MM.1S (cell line): ENCODE measurements at regions not wholly inside any gene's neighbourhood (a gene's known extent, or its start where the extent isn't known, plus 50 kb on each side); places are given as distances from the start of the nearest gene placed in this dataset.

Source experiments
- DNase-seq: peaks from one replicate; pipeline ENCODE4 v3.0.0-alpha.2; 2015
- H2AFZ ChIP-seq: fragments of 300-600 bp; sonication (generic); 2 replicates; pipeline ENCODE4 v1.6.0; 2016; ENCODE audit warnings: antibody characterized with exemption, low read length
- H3F3A ChIP-seq: fragments of 300-600 bp; sonication (generic); 2 replicates; pipeline ENCODE4 v1.6.1; 2016; ENCODE audit warnings: mild to moderate bottlenecking, antibody characterized with exemption, low read length, moderate library complexity, mixed read lengths; ENCODE audit not compliant: insufficient read depth
- H3K27ac ChIP-seq: fragments of 300-600 bp; sonication (generic); 2 replicates; pipeline ENCODE4 v1.5.1; 2016; ENCODE audit warnings: mild to moderate bottlenecking, low read length
- H3K27me3 ChIP-seq: fragments of 300-600 bp; sonication (generic); replicated peaks from 2 replicates; pipeline ENCODE4 v1.6.0; 2016; ENCODE audit warnings: low read length; ENCODE audit not compliant: insufficient read depth
- H3K36me3 ChIP-seq: fragments of 300-600 bp; sonication (generic); replicated peaks from 2 replicates; pipeline ENCODE4 v1.6.1; 2016; ENCODE audit warnings: mild to moderate bottlenecking, low read length, mixed read lengths; ENCODE audit not compliant: insufficient read depth
- H3K4me1 ChIP-seq: fragments of 300-600 bp; sonication (generic); 2 replicates; pipeline ENCODE4 v1.6.1; 2016; ENCODE audit warnings: low read length, mixed read lengths
- H3K4me2 ChIP-seq: fragments of 300-600 bp; sonication (generic); 2 replicates; pipeline ENCODE4 v1.6.0; 2016; ENCODE audit warnings: low read depth, low read length
- H3K4me3 ChIP-seq: fragments of 300-600 bp; sonication (generic); 2 replicates; pipeline ENCODE4 v1.5.1; 2016; ENCODE audit warnings: low read length, mixed read lengths
- H3K79me2 ChIP-seq: fragments of 300-600 bp; sonication (generic); 2 replicates; pipeline ENCODE4 v1.6.1; 2016; ENCODE audit warnings: mixed run types, low read length, mixed read lengths
- H3K9ac ChIP-seq: fragments of 300-600 bp; sonication (generic); 2 replicates; pipeline ENCODE4 v1.6.1; 2016; ENCODE audit warnings: low read length, mixed read lengths
- H3K9me2 ChIP-seq: fragments of 300-600 bp; sonication (generic); replicated peaks from 2 replicates; pipeline ENCODE4 v1.6.1; 2016; ENCODE audit warnings: mild to moderate bottlenecking, low read length, mixed read lengths; ENCODE audit not compliant: insufficient read depth
- H3K9me3 ChIP-seq: fragments of 300-600 bp; sonication (generic); replicated peaks from 2 replicates; pipeline ENCODE4 v1.6.1; 2016; ENCODE audit warnings: mild to moderate bottlenecking, low read length, mixed read lengths; ENCODE audit not compliant: insufficient read depth
- H4K20me1 ChIP-seq: fragments of 300-600 bp; sonication (generic); 2 replicates; pipeline ENCODE4 v1.6.1; 2016; ENCODE audit warnings: mild to moderate bottlenecking, low read length, moderate library complexity, mixed read lengths; ENCODE audit not compliant: insufficient read depth
- EZH2 ChIP-seq: fragments of 300-600 bp; sonication (generic); optimal IDR thresholded peaks from 2 replicates; pipeline ENCODE3; 2017; ENCODE audit warnings: low read depth, mild to moderate bottlenecking, antibody characterized with exemption, low read length, mixed read lengths
- EZH2phosphoT487 ChIP-seq: fragments of 300-600 bp; sonication (generic); IDR thresholded peaks from 2 replicates; pipeline ENCODE4 v1.6.1; 2018; ENCODE audit warnings: antibody characterized with exemption, low read length
- TF ChIP-seq, protein P1 (sequence below): fragments of 300-600 bp; sonication (generic); IDR thresholded peaks from 2 replicates; pipeline ENCODE4 v1.5.1; 2016; ENCODE audit warnings: antibody characterized with exemption, low read length, mixed read lengths

DNA sequence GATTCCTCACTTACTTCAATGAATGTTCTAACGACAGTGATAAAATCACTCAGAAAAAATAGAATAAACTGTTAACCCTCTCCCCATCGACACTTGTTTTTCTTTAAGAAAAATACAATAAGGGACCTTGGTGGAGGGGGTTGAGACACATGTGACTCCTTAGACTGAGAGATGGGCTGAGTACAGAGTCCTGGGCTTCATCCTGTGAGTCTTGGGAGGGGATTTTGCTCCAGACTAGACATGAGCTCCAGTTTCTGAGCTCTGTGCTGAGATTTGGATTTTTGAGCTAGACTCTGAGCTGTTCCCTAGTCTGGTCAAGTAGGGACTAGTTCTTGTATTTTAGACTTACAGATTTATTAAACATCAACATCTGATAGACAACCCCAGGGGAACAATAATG lies 241.5 kb upstream of the MVB12B start:
- Histone ChIP-seq H3K9ac (no peak overlapping the region), H3K79me2 (no peaks in the 10 kb centered on the region), H3K27ac (no peak overlapping the region), H3F3A (no peaks in the 10 kb centered on the region), H3K9me3 (no peaks in the 10 kb centered on the region), H3K27me3 (peaks cover 16% of the 10 kb centered on the region; the same call in 1 of the 2 replicates), H3K4me3 (no peak overlapping the region), H3K36me3 (no peaks in the 10 kb centered on the region), H3K4me1 (no peaks in the 10 kb centered on the region), H3K4me2 (no peak overlapping the region), H2AFZ (no peak overlapping the region), H3K9me2 (no peaks in the 10 kb centered on the region), H4K20me1 (no peaks in the 10 kb centered on the region)
- TF ChIP-seq EZH2phosphoT487 (no peak), EZH2 (no peak)
- TF ChIP-seq, protein P1, sequence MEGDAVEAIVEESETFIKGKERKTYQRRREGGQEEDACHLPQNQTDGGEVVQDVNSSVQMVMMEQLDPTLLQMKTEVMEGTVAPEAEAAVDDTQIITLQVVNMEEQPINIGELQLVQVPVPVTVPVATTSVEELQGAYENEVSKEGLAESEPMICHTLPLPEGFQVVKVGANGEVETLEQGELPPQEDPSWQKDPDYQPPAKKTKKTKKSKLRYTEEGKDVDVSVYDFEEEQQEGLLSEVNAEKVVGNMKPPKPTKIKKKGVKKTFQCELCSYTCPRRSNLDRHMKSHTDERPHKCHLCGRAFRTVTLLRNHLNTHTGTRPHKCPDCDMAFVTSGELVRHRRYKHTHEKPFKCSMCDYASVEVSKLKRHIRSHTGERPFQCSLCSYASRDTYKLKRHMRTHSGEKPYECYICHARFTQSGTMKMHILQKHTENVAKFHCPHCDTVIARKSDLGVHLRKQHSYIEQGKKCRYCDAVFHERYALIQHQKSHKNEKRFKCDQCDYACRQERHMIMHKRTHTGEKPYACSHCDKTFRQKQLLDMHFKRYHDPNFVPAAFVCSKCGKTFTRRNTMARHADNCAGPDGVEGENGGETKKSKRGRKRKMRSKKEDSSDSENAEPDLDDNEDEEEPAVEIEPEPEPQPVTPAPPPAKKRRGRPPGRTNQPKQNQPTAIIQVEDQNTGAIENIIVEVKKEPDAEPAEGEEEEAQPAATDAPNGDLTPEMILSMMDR: no peak
- DNase-seq: no peak

DNA sequence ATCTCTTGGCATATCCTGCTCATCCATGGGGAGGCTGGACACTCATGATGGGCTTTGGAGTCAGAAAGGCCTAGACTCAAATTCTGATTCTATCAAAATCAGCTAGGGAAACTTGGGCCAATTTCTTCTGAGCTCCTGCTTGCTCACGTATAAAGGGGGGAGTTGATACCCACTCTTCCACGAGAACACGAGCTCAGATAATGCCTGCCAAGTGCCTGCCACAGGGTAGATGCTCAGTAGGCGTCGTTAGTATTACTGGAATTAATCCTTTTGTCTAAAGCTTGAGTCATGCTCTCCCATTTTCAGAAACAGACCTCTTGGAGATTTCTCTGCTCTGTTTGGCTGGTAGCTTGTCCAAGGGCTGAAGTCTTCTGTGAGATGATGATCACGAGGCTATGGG lies 238.3 kb upstream of the MVB12B start:
- no peaks in the 10 kb centered on the region for H3K36me3 ChIP-seq
- no peak overlapping the region for H3K9ac ChIP-seq
- H3K27ac ChIP-seq: no peak overlapping the region
- no peaks in the 10 kb centered on the region for H4K20me1 ChIP-seq
- no peak for TF ChIP-seq EZH2
- TF ChIP-seq EZH2phosphoT487: no peak
- no peaks in the 10 kb centered on the region for H3F3A ChIP-seq
- H3K4me3 ChIP-seq: no peak overlapping the region
- H3K9me2 ChIP-seq: no peaks in the 10 kb centered on the region
- no peaks in the 10 kb centered on the region for H3K79me2 ChIP-seq
- no peak for DNase-seq
- H3K4me2 ChIP-seq: no peak overlapping the region
- H2AFZ ChIP-seq: no peak overlapping the region
- peaks cover 3% of the 10 kb centered on the region; the same call in 1 of the 2 replicates for H3K27me3 ChIP-seq
- no peaks in the 10 kb centered on the region for H3K9me3 ChIP-seq
- no peaks in the 10 kb centered on the region for H3K4me1 ChIP-seq

DNA sequence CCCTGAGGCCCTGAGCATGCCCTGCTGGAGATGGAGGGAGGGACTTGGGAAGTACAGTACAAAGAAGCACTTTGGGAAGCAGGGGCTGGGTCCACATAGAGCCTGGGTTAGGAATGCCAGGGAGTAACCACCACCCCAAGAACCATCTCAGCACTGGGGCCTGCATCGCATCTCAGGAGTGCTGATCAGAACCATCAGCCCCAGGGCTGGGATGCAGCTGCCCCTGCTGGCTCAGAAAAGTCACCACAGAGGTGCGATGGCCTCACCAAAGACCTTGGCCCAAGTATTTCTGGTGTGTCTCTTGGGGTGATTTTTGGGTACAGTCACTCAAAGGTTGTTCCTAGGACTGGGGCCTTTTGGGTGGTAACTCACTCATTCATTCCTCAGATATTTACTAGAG lies 236.8 kb upstream of the MVB12B start:
- TF ChIP-seq, protein P1: no peak
- no peak for TF ChIP-seq EZH2phosphoT487
- TF ChIP-seq EZH2: no peak
- H3K9ac ChIP-seq: no peak overlapping the region
- no peak overlapping the region for H2AFZ ChIP-seq
- H4K20me1 ChIP-seq: no peaks in the 10 kb centered on the region
- H3K4me3 ChIP-seq: no peak overlapping the region
- no peak overlapping the region for H3K4me2 ChIP-seq
- no peak overlapping the region for H3K27ac ChIP-seq
- no peaks in the 10 kb centered on the region for H3K9me2 ChIP-seq
- H3K36me3 ChIP-seq: no peaks in the 10 kb centered on the region
- DNase-seq: no peak
- no peaks in the 10 kb centered on the region for H3K9me3 ChIP-seq
- no peaks in the 10 kb centered on the region for H3K4me1 ChIP-seq
- H3F3A ChIP-seq: no peaks in the 10 kb centered on the region
- H3K79me2 ChIP-seq: no peaks in the 10 kb centered on the region
- H3K27me3 ChIP-seq: peaks cover 3% of the 10 kb centered on the region; the same call in 1 of the 2 replicates

DNA sequence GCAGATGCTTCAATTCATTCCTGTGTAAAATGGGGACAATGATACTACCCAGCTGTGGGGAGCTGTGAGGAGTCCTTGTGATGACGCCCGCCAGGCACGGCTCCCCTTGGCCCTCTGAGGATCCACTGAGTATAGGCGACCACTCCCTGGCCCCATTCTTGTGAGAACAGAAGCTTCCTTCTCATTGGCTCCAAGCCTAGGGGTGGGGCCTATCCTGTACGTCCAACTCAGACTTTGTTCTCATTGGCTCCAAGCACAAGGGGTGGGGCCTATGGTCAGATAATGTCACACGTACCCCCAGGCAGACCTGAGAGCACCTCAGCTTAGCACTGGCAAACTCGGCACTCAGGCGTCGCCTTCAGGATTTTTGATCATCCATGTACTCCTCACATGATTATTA lies 232.9 kb upstream of the MVB12B start:
- Histone ChIP-seq H3K9me3 (no peaks in the 10 kb centered on the region), H4K20me1 (no peaks in the 10 kb centered on the region), H2AFZ (no peak overlapping the region), H3K4me3 (no peak overlapping the region), H3F3A (no peaks in the 10 kb centered on the region), H3K27ac (no peak overlapping the region), H3K36me3 (no peaks in the 10 kb centered on the region), H3K79me2 (no peaks in the 10 kb centered on the region), H3K9ac (no peak overlapping the region), H3K4me2 (no peak overlapping the region), H3K27me3 (peaks cover 18% of the 10 kb centered on the region; the same call in 1 of the 2 replicates), H3K4me1 (no peaks in the 10 kb centered on the region), H3K9me2 (no peaks in the 10 kb centered on the region)
- DNase-seq: no peak
- TF ChIP-seq EZH2 (no peak), EZH2phosphoT487 (no peak)
- TF ChIP-seq, protein P1: no peak
